CD14-positive monocyte (primary cell): ENCODE measurements at regions not wholly inside any gene's neighbourhood (a gene's known extent, or its start where the extent isn't known, plus 50 kb on each side); places are given as distances from the start of the nearest gene placed in this dataset.

Experiments used
- DNase-seq, 3 donors: peaks; one replicate each; pipeline ENCODE4 v3.0.0-alpha.2; 2011 to 2022
- H2AFZ ChIP-seq: 2 replicates; pipeline ENCODE4 v1.6.0; 2012; ENCODE audit warnings: mild to moderate bottlenecking, low read depth, low read length, inconsistent platforms; ENCODE audit not compliant: insufficient read depth, poor library complexity, severe bottlenecking
- H3K27ac ChIP-seq, 2 donors: 1 replicate in 1 of 2; 2 replicates in 1 of 2; pipeline ENCODE4 v1.5.1; 2012 to 2013; ENCODE audit warnings: low read length in 2 of 2, control low read depth in 1 of 2, inconsistent platforms in 1 of 2, low read depth in 1 of 2, mild to moderate bottlenecking in 1 of 2
- H3K27me3 ChIP-seq, 2 donors: one replicate each; pipeline versions ENCODE4 v1.6.0 to v1.6.1; 2011 to 2013; ENCODE audit warnings: low read length in 2 of 2; ENCODE audit not compliant: control insufficient read depth in 2 of 2, insufficient read depth in 2 of 2
- H3K36me3 ChIP-seq, 2 donors: replicated peaks in 1 of 2; 1 replicate in 1 of 2; 2 replicates in 1 of 2; pipeline versions ENCODE4 v1.5.1 to v1.6.1; 2012 to 2013; ENCODE audit warnings: low read length in 2 of 2, control low read depth in 1 of 2, inconsistent platforms in 1 of 2, mild to moderate bottlenecking in 1 of 2; ENCODE audit not compliant: insufficient read depth in 2 of 2, control insufficient read depth in 1 of 2
- H3K4me1 ChIP-seq, 2 donors: 1 replicate in 1 of 2; 2 replicates in 1 of 2; pipeline versions ENCODE4 v1.5.1 to v1.6.1; 2012 to 2013; ENCODE audit warnings: low read length in 2 of 2, control low read depth in 1 of 2, inconsistent platforms in 1 of 2, mild to moderate bottlenecking in 1 of 2, moderate library complexity in 1 of 2; ENCODE audit not compliant: insufficient read depth in 2 of 2, control insufficient read depth in 1 of 2
- H3K4me2 ChIP-seq: replicated peaks from 2 replicates; pipeline ENCODE3; 2012; ENCODE audit warnings: low read length, moderate library complexity, mild to moderate bottlenecking; ENCODE audit not compliant: poor library complexity, severe bottlenecking; ENCODE audit errors: extremely low read depth
- H3K4me3 ChIP-seq, 3 experiments: fragments of 200-600 bp in 1 of 3; sonication (generic) in 1 of 3; replicated peaks in 1 of 3; 1 replicate in 2 of 3; 2 replicates in 1 of 3; pipeline ENCODE4 v1.5.1; 2011 to 2013; ENCODE audit warnings: low read length in 3 of 3, mild to moderate bottlenecking in 3 of 3, control low read depth in 2 of 3, low read depth in 2 of 3, inconsistent platforms in 1 of 3, moderate library complexity in 1 of 3
- H3K79me2 ChIP-seq: 2 replicates; pipeline ENCODE4 v1.6.0; 2012; ENCODE audit warnings: mild to moderate bottlenecking, control low read depth, inconsistent platforms, low read length, moderate library complexity; ENCODE audit not compliant: insufficient read depth
- H3K9ac ChIP-seq: 2 replicates; pipeline ENCODE4 v1.6.0; 2017; ENCODE audit warnings: low read length, mild to moderate bottlenecking; ENCODE audit not compliant: insufficient read depth, poor library complexity, severe bottlenecking
- H3K9me3 ChIP-seq, 2 donors: replicated peaks in 1 of 2; 1 replicate in 1 of 2; 2 replicates in 1 of 2; pipeline versions ENCODE4 v1.5.1 to v1.6.1; 2012 to 2013; ENCODE audit warnings: low read length in 2 of 2, control low read depth in 1 of 2; ENCODE audit not compliant: control insufficient read depth in 1 of 2, insufficient read depth in 1 of 2
- H4K20me1 ChIP-seq: 2 replicates; pipeline ENCODE4 v1.6.0; 2012; ENCODE audit warnings: mild to moderate bottlenecking, low read length, control low read depth, moderate library complexity; ENCODE audit not compliant: insufficient read depth
- H3K27ac Mint-ChIP-seq, 7 donors: one replicate each; pipeline ENCODE4 v1.8.0; 2020; ENCODE audit warnings: mild to moderate bottlenecking in 7 of 7, mixed read lengths in 7 of 7, moderate library complexity in 6 of 7, inconsistent platforms in 2 of 7
- H3K27me3 Mint-ChIP-seq, 3 donors: one replicate each; pipeline ENCODE4 v1.8.0; 2021 to 2022; ENCODE audit warnings: low read depth in 3 of 3, mild to moderate bottlenecking in 3 of 3, mixed read lengths in 3 of 3, moderate library complexity in 3 of 3, inconsistent platforms in 1 of 3
- H3K36me3 Mint-ChIP-seq, 2 donors: one replicate each; pipeline ENCODE4 v1.8.0; 2020; ENCODE audit warnings: mixed read lengths in 2 of 2, inconsistent platforms in 1 of 2, mild to moderate bottlenecking in 1 of 2
- H3K4me1 Mint-ChIP-seq: one replicate; pipeline ENCODE4 v1.8.0; 2020; ENCODE audit warnings: mild to moderate bottlenecking, mixed read lengths
- H3K4me3 Mint-ChIP-seq, 2 donors: one replicate each; pipeline ENCODE4 v1.8.0; 2020; ENCODE audit warnings: mild to moderate bottlenecking in 2 of 2, mixed read lengths in 2 of 2, moderate library complexity in 1 of 2
- H3K9me3 Mint-ChIP-seq, 7 donors: one replicate each; pipeline ENCODE4 v1.8.0; 2020 to 2022; ENCODE audit warnings: mixed read lengths in 7 of 7, mild to moderate bottlenecking in 6 of 7, moderate library complexity in 6 of 7, inconsistent platforms in 2 of 7
- WGBS: methylation state at CpG from one replicate; pipeline ENCODE4 v1.1.5; 2013; ENCODE audit warnings: missing lambda C conversion rate; ENCODE audit not compliant: insufficient coverage; 5-methylcytosine and 5-hydroxymethylcytosine counted together
- intact Hi-C, 2 donors: fragments of 100-400 bp; cut with micrococcal nuclease; formaldehyde crosslinking; loops; one replicate each; pipeline versions ENCODE4 v1.15.0 to v1.15.1; 2023
- TF ChIP-seq, protein P1 (sequence below): fragments of 200-600 bp; IDR thresholded peaks from one replicate; pipeline ENCODE4 v1.8.0; 2022; ENCODE audit warnings: antibody characterized with exemption, mild to moderate bottlenecking

DNA sequence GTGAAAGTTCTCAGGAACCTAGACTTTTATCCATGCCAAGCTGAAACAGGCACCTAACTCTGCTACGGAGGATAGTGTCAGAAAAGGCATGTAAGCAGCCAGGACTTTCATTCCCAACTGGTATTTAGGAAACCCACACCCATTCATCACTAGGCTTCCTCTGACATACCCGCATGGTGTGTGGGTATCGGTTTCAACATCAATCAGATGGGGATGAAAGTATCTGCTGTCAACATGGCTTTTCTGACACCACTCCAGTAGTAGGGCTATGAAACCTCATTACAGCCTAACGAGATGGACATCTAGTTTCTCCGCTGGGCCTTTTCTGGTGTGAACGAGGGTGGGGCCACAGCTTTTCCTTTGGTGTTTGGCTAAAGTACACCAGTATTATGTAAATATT, 1178.3 kb downstream of the CDH11 start:
- no peaks in the 10 kb centered on the region for H3K4me1 ChIP-seq
- no peaks in the 10 kb centered on the region for H3K4me1 Mint-ChIP-seq
- intact Hi-C loops = no loop called here
- H3K27ac Mint-ChIP-seq = no peak overlapping the region
- no peaks in the 10 kb centered on the region for H3K27me3 ChIP-seq
- no peaks in the 10 kb centered on the region for H3K36me3 Mint-ChIP-seq
- H3K4me2 ChIP-seq = no peak overlapping the region
- H3K9me3 Mint-ChIP-seq = peaks cover 0 to under 1% (median 0%) of the 10 kb centered on the region in 7 donors
- TF ChIP-seq, protein P1, sequence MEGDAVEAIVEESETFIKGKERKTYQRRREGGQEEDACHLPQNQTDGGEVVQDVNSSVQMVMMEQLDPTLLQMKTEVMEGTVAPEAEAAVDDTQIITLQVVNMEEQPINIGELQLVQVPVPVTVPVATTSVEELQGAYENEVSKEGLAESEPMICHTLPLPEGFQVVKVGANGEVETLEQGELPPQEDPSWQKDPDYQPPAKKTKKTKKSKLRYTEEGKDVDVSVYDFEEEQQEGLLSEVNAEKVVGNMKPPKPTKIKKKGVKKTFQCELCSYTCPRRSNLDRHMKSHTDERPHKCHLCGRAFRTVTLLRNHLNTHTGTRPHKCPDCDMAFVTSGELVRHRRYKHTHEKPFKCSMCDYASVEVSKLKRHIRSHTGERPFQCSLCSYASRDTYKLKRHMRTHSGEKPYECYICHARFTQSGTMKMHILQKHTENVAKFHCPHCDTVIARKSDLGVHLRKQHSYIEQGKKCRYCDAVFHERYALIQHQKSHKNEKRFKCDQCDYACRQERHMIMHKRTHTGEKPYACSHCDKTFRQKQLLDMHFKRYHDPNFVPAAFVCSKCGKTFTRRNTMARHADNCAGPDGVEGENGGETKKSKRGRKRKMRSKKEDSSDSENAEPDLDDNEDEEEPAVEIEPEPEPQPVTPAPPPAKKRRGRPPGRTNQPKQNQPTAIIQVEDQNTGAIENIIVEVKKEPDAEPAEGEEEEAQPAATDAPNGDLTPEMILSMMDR = no peak
- H3K36me3 ChIP-seq = no peaks in the 10 kb centered on the region
- H3K9ac ChIP-seq = no peak overlapping the region
- H3K9me3 ChIP-seq = no peaks in the 10 kb centered on the region
- no peak overlapping the region for H2AFZ ChIP-seq
- no peaks in the 10 kb centered on the region for H4K20me1 ChIP-seq
- no peaks in the 10 kb centered on the region for H3K27me3 Mint-ChIP-seq
- H3K79me2 ChIP-seq = no peaks in the 10 kb centered on the region
- DNase-seq = no peak
- H3K27ac ChIP-seq = no peak overlapping the region
- no peak overlapping the region for H3K4me3 Mint-ChIP-seq
- no peak overlapping the region for H3K4me3 ChIP-seq
- WGBS = no CpG with 5 or more reads among the region's 6 CpGs

DNA sequence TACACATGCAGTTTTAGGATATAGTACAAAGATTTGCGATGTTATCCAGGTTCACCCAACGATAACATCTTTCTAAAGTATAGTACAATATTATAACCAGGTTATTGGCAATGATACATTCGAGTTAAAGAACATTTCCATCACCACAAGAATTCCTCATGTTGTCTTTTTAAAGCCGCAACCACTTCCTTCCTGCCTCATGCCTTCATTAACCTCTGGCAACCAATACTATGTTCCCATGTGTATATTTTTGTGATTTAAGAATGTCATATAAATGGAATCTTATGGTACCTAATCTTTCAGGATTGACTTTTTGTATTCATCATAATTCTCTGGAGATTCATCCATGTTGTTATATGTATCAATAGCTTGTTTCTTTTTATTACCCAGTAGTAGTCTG, 1183.2 kb downstream of the CDH11 start:
- no peaks in the 10 kb centered on the region for H3K9me3 ChIP-seq
- H3K27ac Mint-ChIP-seq = no peak overlapping the region
- no peak for DNase-seq
- intact Hi-C loops = no loop called here
- no peaks in the 10 kb centered on the region for H3K36me3 ChIP-seq
- H3K4me1 ChIP-seq = no peaks in the 10 kb centered on the region
- TF ChIP-seq, protein P1 = no peak
- no peaks in the 10 kb centered on the region for H3K27me3 ChIP-seq
- no peak overlapping the region for H3K9ac ChIP-seq
- no CpG with 5 or more reads among the region's 4 CpGs for WGBS
- no peaks in the 10 kb centered on the region for H4K20me1 ChIP-seq
- H3K9me3 Mint-ChIP-seq = peaks cover 0 to 4% (median 0%) of the 10 kb centered on the region in 7 donors
- H3K36me3 Mint-ChIP-seq = no peaks in the 10 kb centered on the region
- no peaks in the 10 kb centered on the region for H3K27me3 Mint-ChIP-seq
- H3K4me3 Mint-ChIP-seq = no peak overlapping the region
- no peaks in the 10 kb centered on the region for H3K4me1 Mint-ChIP-seq
- H2AFZ ChIP-seq = no peak overlapping the region
- no peak overlapping the region for H3K4me3 ChIP-seq
- no peak overlapping the region for H3K27ac ChIP-seq
- no peak overlapping the region for H3K4me2 ChIP-seq
- no peaks in the 10 kb centered on the region for H3K79me2 ChIP-seq
